ENCODE measurements at regions not wholly inside any gene's neighbourhood (a gene's known extent, or its start where the extent isn't known, plus 50 kb on each side); places are given as distances from the start of the nearest gene placed in this dataset.
"Not testable (repeated sequence)": the region's sequence is repeated elsewhere in the genome, so short reads cannot be mapped to it uniquely, and the experiment has no call there.

GRCh38 chr22:38375005-38375404 lies 57.8 kb upstream of the CSNK1E start:
- TF ChIP-seq, protein P1, sequence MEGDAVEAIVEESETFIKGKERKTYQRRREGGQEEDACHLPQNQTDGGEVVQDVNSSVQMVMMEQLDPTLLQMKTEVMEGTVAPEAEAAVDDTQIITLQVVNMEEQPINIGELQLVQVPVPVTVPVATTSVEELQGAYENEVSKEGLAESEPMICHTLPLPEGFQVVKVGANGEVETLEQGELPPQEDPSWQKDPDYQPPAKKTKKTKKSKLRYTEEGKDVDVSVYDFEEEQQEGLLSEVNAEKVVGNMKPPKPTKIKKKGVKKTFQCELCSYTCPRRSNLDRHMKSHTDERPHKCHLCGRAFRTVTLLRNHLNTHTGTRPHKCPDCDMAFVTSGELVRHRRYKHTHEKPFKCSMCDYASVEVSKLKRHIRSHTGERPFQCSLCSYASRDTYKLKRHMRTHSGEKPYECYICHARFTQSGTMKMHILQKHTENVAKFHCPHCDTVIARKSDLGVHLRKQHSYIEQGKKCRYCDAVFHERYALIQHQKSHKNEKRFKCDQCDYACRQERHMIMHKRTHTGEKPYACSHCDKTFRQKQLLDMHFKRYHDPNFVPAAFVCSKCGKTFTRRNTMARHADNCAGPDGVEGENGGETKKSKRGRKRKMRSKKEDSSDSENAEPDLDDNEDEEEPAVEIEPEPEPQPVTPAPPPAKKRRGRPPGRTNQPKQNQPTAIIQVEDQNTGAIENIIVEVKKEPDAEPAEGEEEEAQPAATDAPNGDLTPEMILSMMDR (IDR thresholded peaks at IDR 0.05), result not testable (repeated sequence)
- not testable (repeated sequence) for TF ChIP-seq POLR2AphosphoS5, POLR2A (IDR thresholded peaks at IDR 0.05)
